Fibroblast of lung (primary cell): ENCODE measurements at regions not wholly inside any gene's neighbourhood (a gene's known extent, or its start where the extent isn't known, plus 50 kb on each side); places are given as distances from the start of the nearest gene placed in this dataset.

Source experiments
- EZH2 ChIP-seq: IDR thresholded peaks from 2 replicates; pipeline ENCODE4 v1.5.1; 2012; ENCODE audit warnings: low read length, control low read depth, mild to moderate bottlenecking; ENCODE audit errors: missing control alignments
- TF ChIP-seq, protein P1 (sequence below), 2 donors: IDR thresholded peaks in 1 of 2; conservative IDR thresholded peaks in 1 of 2; 1 replicate in 1 of 2; 2 replicates in 1 of 2; pipeline ENCODE4 v1.5.1; 2011 to 2012; ENCODE audit warnings: low read length in 2 of 2, control low read depth in 1 of 2, inconsistent platforms in 1 of 2, low read depth in 1 of 2, mild to moderate bottlenecking in 1 of 2

DNA sequence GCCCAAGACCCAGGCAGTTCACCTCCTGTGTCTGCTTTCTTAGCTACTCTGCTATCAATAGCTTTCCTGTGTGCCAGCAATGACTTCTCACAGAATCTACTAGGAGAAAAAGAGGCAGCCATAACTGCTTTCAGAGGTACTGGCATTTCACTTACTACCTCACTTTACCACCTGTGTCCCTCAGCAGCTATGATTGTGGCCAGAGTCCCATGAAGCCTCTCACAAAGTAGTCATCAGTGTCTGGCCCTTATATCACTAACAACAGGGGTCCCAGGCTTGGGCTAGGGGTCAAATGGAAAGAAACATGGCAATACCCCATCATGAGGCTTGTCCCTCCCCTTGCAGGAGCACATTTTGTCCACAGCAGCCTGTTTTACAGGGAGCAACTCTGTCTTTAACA is 62.7 kb upstream of the EPS8L3 start:
- TF ChIP-seq, protein P1, sequence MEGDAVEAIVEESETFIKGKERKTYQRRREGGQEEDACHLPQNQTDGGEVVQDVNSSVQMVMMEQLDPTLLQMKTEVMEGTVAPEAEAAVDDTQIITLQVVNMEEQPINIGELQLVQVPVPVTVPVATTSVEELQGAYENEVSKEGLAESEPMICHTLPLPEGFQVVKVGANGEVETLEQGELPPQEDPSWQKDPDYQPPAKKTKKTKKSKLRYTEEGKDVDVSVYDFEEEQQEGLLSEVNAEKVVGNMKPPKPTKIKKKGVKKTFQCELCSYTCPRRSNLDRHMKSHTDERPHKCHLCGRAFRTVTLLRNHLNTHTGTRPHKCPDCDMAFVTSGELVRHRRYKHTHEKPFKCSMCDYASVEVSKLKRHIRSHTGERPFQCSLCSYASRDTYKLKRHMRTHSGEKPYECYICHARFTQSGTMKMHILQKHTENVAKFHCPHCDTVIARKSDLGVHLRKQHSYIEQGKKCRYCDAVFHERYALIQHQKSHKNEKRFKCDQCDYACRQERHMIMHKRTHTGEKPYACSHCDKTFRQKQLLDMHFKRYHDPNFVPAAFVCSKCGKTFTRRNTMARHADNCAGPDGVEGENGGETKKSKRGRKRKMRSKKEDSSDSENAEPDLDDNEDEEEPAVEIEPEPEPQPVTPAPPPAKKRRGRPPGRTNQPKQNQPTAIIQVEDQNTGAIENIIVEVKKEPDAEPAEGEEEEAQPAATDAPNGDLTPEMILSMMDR (conservative IDR thresholded peaks at IDR 0.05 in 1 of 2, IDR thresholded peaks at IDR 0.05 in 1 of 2; ENCODE audit: low read depth in 1 of 2, low read length in 2 of 2), result no peak
- TF ChIP-seq EZH2, result no peak
